ENCODE measurements at regions not wholly inside any gene's neighbourhood (a gene's known extent, or its start where the extent isn't known, plus 50 kb on each side); places are given as distances from the start of the nearest gene placed in this dataset.

- FAIRE-seq = no peak
These were observed 79.9 kb upstream of the GPC6 start for GRCh38 chr13:93146584-93147297.

DNA sequence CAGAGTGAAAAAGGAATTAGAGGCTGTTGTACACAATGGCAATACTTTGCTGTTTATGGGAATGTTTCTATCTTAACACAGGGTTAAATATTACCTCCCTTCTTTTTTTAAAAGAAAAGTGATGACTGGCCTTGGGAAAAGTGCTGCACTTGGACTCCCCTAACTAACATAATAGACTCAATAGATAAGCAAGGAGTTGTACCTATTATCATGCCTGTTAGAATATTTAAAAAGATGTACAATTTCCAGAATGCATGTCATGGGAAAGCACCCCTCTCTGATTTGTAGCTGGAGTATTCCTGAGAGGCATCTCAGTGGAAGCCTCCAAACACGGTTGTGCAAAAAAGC, 79.3 kb upstream of the GPC6 start:
- no peak for FAIRE-seq

DNA sequence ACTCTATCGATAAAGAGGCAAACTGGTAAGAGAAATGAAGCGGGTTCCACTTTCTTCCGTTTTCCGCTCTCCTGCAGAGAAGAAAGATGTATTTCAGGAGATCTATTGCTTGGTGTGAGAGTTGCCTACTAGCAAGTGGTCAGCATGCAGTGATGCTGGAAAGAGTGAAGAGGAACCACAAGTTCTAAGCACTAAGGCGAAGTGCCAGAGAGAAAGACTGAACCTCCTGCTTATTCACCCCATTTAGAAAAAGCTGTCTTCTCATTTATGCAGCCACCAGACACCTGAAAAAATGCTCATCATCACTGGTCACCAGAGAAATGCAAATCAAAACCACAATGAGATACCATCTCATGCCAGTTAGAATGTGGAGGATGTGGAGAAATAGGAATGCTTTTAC, 78.7 kb upstream of the GPC6 start:
- FAIRE-seq = no peak

GRCh38 chr13:93151277-93151676, 75.3 kb upstream of the GPC6 start:
- no peak for FAIRE-seq

DNA sequence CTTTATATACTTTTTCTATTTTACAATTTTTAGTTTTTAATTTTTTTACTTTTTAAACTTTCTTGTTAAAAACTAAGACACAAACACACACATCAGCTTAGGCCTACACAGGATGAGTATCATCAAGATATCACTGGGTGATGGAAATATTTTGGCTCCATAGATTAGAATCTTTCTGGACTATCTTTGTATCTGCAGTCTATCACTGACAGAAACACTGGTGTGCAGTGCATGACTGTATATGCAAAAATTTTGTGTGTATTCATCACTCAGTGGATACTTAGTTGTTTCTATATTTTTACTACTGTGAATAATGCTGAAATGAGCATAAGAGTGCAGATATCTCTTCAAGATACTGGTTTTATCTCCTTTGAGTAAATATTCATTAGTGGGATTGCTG, 68.0 kb upstream of the GPC6 start:
- no peak for FAIRE-seq

DNA sequence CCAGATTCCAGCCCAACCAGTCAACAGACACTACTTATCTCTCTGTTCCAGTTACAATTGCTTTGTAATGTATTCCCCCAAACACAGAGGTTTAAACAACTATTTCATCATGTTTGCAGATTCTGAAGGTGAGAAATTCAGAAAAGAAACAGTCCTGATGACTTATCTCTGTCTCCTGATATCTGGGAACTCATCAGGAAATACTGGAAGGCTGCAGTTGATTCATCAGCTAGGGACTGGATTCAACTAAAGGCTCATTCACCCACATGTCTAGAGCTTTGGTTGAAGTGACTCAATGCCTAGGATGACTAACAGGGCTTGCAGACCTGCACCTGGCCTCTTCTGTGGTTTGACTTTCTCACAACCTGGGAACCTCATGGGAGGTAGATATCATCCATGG, 56.6 kb upstream of the GPC6 start:
- no peak for FAIRE-seq

- no peak for FAIRE-seq
These were observed 54.5 kb upstream of the GPC6 start for GRCh38 chr13:93172109-93172508.

DNA sequence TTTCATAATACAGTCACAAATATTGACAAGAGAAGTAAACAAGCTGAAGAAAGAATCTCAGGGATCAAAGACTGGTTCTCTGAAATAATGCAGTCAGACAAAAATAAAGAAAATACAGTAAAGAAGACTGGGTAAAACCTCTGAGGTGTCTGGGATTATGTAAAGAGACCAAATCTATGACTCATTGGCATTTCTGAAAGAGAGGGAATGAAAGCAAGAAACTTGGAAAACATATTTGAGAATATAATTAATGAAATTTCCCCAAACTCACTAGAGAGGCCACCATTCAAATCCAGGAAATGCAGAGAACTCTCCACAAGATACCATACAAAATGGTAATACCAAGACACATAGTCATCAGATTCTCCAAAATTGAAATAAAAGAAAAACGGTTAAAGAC, 53.0 kb upstream of the GPC6 start:
- FAIRE-seq = no peak

DNA sequence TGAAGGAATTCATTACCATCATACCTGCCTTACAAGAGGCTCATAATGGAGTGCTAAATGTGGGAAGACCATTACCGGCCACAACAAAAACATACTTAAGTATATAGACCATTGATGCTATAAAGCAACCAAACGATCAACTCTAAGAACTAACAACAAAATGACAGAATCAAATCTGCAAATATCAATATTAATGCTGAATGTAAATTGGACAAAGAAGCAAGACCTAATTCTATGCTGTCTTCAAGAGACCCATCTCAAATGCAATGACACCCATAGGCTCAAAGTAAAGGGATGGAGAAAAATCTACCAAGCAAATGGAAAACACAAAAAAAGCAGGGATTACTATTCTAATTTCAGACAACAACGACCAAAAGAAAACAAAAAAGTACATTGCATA, 52.3 kb upstream of the GPC6 start:
- FAIRE-seq = no peak

All from A204.1 (cell line).